ENCODE measurements at regions not wholly inside any gene's neighbourhood (a gene's known extent, or its start where the extent isn't known, plus 50 kb on each side); places are given as distances from the start of the nearest gene placed in this dataset.

GRCh38 chr4:181870326-181870725, 372.9 kb upstream of the TENM3 start:
- TF ChIP-seq REST (IDR thresholded peaks at IDR 0.05; ENCODE audit: insufficient replicate concordance, low read depth) (no peak), CTCF (IDR thresholded peaks at IDR 0.05; ENCODE audit: insufficient read depth, low read length) (no peak), GABPA (IDR thresholded peaks at IDR 0.05; ENCODE audit: low read depth) (no peak), POLR2AphosphoS5 (IDR thresholded peaks at IDR 0.05; ENCODE audit: low read depth) (no peak), SPI1 (IDR thresholded peaks at IDR 0.05; ENCODE audit: borderline replicate concordance, low read depth) (no peak)

Data from HL-60 (cell line).